Gastroesophageal sphincter (tissue), 3 donors: ENCODE measurements at regions not wholly inside any gene's neighbourhood (a gene's known extent, or its start where the extent isn't known, plus 50 kb on each side); places are given as distances from the start of the nearest gene placed in this dataset.

Experiments used
- CTCF ChIP-seq, 4 experiments: fragments of 200-600 bp in 2 of 4; fragments of 450-650 bp in 2 of 4; sonication (generic) in 1 of 4; IDR thresholded peaks; one replicate each; pipeline ENCODE4 v1.5.1; 2017 to 2019; ENCODE audit warnings: antibody characterized with exemption in 4 of 4, mild to moderate bottlenecking in 2 of 4, moderate library complexity in 2 of 4
- POLR2A ChIP-seq, 2 donors: fragments of 450-650 bp; IDR thresholded peaks; one replicate each; pipeline ENCODE4 v1.6.1; 2017; ENCODE audit warnings: antibody characterized with exemption in 2 of 2, mild to moderate bottlenecking in 2 of 2, moderate library complexity in 1 of 2
- POLR2AphosphoS5 ChIP-seq: sonication (generic); formaldehyde crosslinking; IDR thresholded peaks from one replicate; pipeline ENCODE4 v1.6.1; 2017; ENCODE audit warnings: antibody characterized with exemption

GRCh38 chr4:14627038-14627437 lies 375.2 kb upstream of the CPEB2 start:
- TF ChIP-seq CTCF (IDR thresholded peaks at IDR 0.05) (no peak), POLR2A (IDR thresholded peaks at IDR 0.05) (no peak), POLR2AphosphoS5 (no peak)
